HCT116 (cell line): ENCODE measurements at regions not wholly inside any gene's neighbourhood (a gene's known extent, or its start where the extent isn't known, plus 50 kb on each side); places are given as distances from the start of the nearest gene placed in this dataset.
A peak's percentile ranks its signal among the peaks of the same experiment; 100 is the strongest.

Source experiments
- ATAC-seq: fragments of 200-7000 bp; cut with Tn5 transposase; 2 replicates; pipeline ENCODE4 v1.9.1; 2020; ENCODE audit warnings: mild to moderate bottlenecking, moderate library complexity
- BruUV-seq: library from RNA; stranded (reverse); fragments of 400-500 nt; replicated peaks from 2 replicates; lab custom pipeline; 2021; lab: Mats Ljungman, UMichigan
- CTCF ChIA-PET: fragments of 300-600 bp; sonication (Branson Sonifier 250); formaldehyde crosslinking; loops from one replicate; lab custom pipeline; 2021; ENCODE audit warnings: antibody characterized with exemption; lab: Charles Lee
- POLR2A ChIA-PET: fragments of 300-600, 350-600 bp; sonication (Branson Sonifier 250); formaldehyde crosslinking; loops from one replicate; lab custom pipeline; 2021; ENCODE audit warnings: antibody characterized with exemption; lab: Charles Lee
- RAD21 ChIA-PET, 2 experiments: fragments of 300-600 bp; sonication (Branson Sonifier 250); formaldehyde crosslinking; loops; one replicate each; lab custom pipeline; 2023; ENCODE audit warnings: low total read pairs in 2 of 2; ENCODE audit not compliant: uncharacterized antibody in 2 of 2, unreplicated experiment in 2 of 2, low non-redundant PET in 1 of 2; lab: Charles Lee
- DNase-seq: peaks from one replicate; pipeline ENCODE4 v3.0.0-alpha.2; 2010; ENCODE audit warnings: low read depth, low spot score
- H2AFZ ChIP-seq: fragments of 200-600 bp; shearing (Covaris generic), sonication (generic); 2 replicates; pipeline ENCODE4 v1.6.1; 2017; ENCODE audit warnings: low read depth, mixed run types, mixed read lengths, antibody characterized with exemption, low read length; ENCODE audit not compliant: poor library complexity, severe bottlenecking
- H3K27ac ChIP-seq: 2 replicates; pipeline ENCODE4 v1.5.1; 2012; ENCODE audit warnings: low read depth, low read length
- H3K27me3 ChIP-seq: fragments of 200-600 bp; sonication (generic); 2 replicates; pipeline ENCODE4 v1.6.1; 2016; ENCODE audit warnings: mixed run types, low read length, mixed read lengths; ENCODE audit not compliant: insufficient read depth
- H3K36me3 ChIP-seq, 2 experiments: fragments of 200-500 bp in 1 of 2; fragments of 200-600 bp in 1 of 2; sonication (Bioruptor generic) in 1 of 2; sonication (generic) in 1 of 2; 2 replicates each; pipeline versions ENCODE4 v1.5.1 to v1.6.1; 2014 to 2016; ENCODE audit warnings: low read length in 2 of 2, inconsistent platforms in 1 of 2, mixed read lengths in 1 of 2, mixed run types in 1 of 2; ENCODE audit not compliant: insufficient read depth in 2 of 2, control insufficient read depth in 1 of 2
- H3K4me1 ChIP-seq, 2 experiments: fragments of 200-600 bp in 1 of 2; sonication (generic) in 1 of 2; 2 replicates each; pipeline versions ENCODE4 v1.5.1 to v1.6.1; 2012 to 2017; ENCODE audit warnings: low read length in 2 of 2, inconsistent platforms in 1 of 2, mild to moderate bottlenecking in 1 of 2, mixed read lengths in 1 of 2, mixed run types in 1 of 2, moderate library complexity in 1 of 2; ENCODE audit not compliant: insufficient read depth in 2 of 2, control insufficient read depth in 1 of 2
- H3K4me2 ChIP-seq: fragments of 200-600 bp; sonication (generic); 2 replicates; pipeline ENCODE4 v1.6.1; 2017; ENCODE audit warnings: mixed run types, low read length, mixed read lengths
- H3K4me3 ChIP-seq, 2 experiments: fragments of 200-600 bp in 1 of 2; sonication (generic) in 1 of 2; replicated peaks in 1 of 2; 2 replicates each; pipeline ENCODE4 v1.5.1; 2011 to 2016; ENCODE audit warnings: low read length in 2 of 2, control low read depth in 1 of 2, low read depth in 1 of 2, mild to moderate bottlenecking in 1 of 2, mixed read lengths in 1 of 2, mixed run types in 1 of 2
- H3K79me2 ChIP-seq: fragments of 200-600 bp; sonication (generic); 2 replicates; pipeline ENCODE4 v1.6.1; 2017; ENCODE audit warnings: mild to moderate bottlenecking, mixed run types, low read length, moderate library complexity, mixed read lengths; ENCODE audit not compliant: insufficient read depth
- H3K9ac ChIP-seq: fragments of 200-600 bp; sonication (generic); 2 replicates; pipeline ENCODE4 v1.6.1; 2016; ENCODE audit warnings: low read length, mixed read lengths
- H3K9me2 ChIP-seq: fragments of 200-600 bp; sonication (generic), shearing (Covaris generic); 2 replicates; pipeline ENCODE4 v1.6.1; 2017; ENCODE audit warnings: mixed run types, mild to moderate bottlenecking, moderate library complexity; ENCODE audit not compliant: insufficient read depth
- H3K9me3 ChIP-seq, 2 experiments: fragments of 200-500 bp in 1 of 2; fragments of 200-600 bp in 1 of 2; sonication (Bioruptor generic) in 1 of 2; sonication (generic) in 1 of 2; 2 replicates each; pipeline ENCODE4 v1.6.1; 2014 to 2017; ENCODE audit warnings: low read length in 2 of 2, mixed read lengths in 2 of 2, inconsistent platforms in 1 of 2, low read depth in 1 of 2, mild to moderate bottlenecking in 1 of 2, mixed run types in 1 of 2, moderate library complexity in 1 of 2; ENCODE audit not compliant: control insufficient read depth in 1 of 2, insufficient read depth in 1 of 2
- H4K20me1 ChIP-seq: fragments of 200-600 bp; sonication (generic), shearing (Covaris generic); 2 replicates; pipeline ENCODE4 v1.6.1; 2017; ENCODE audit warnings: mixed run types, mild to moderate bottlenecking, moderate library complexity; ENCODE audit not compliant: insufficient read depth
- ELF1 ChIP-seq: IDR thresholded peaks from 2 replicates; pipeline ENCODE4 v1.6.1; 2012; ENCODE audit warnings: low read depth, borderline replicate concordance
- POLR2A ChIP-seq: IDR thresholded peaks from 2 replicates; pipeline ENCODE4 v1.7.0; 2011; ENCODE audit warnings: borderline replicate concordance; ENCODE audit not compliant: insufficient read depth, insufficient read length; ENCODE audit errors: extremely low read depth
- RAD21 ChIP-seq: IDR thresholded peaks from 2 replicates; pipeline ENCODE4 v1.6.1; 2012; ENCODE audit warnings: low read depth, mild to moderate bottlenecking
- SRF ChIP-seq: IDR thresholded peaks from 2 replicates; pipeline ENCODE4 v1.6.1; 2012; ENCODE audit warnings: low read depth
- intact Hi-C: fragments of 100-400 bp; cut with micrococcal nuclease; formaldehyde crosslinking; loops from 2 replicates; pipeline ENCODE4 v1.10.0; 2022
- TF ChIP-seq, protein P1 (sequence below): IDR thresholded peaks from 2 replicates; pipeline ENCODE4 v1.6.1; 2011; ENCODE audit warnings: mild to moderate bottlenecking, low read length, moderate library complexity; ENCODE audit not compliant: insufficient replicate concordance; ENCODE audit errors: extremely low read depth
- TF ChIP-seq, protein P2 (sequence below), 3 experiments: fragments of 200-600 bp in 1 of 3; sonication (generic) in 1 of 3; IDR thresholded peaks in 2 of 3; conservative IDR thresholded peaks in 1 of 3; 2 replicates each; pipeline ENCODE4 v1.5.1; 2012 to 2017; ENCODE audit warnings: low read depth in 2 of 3, low read length in 2 of 3, antibody characterized with exemption in 1 of 3, borderline replicate concordance in 1 of 3, control low read depth in 1 of 3, mild to moderate bottlenecking in 1 of 3, mixed read lengths in 1 of 3, mixed run types in 1 of 3, moderate library complexity in 1 of 3; ENCODE audit not compliant: insufficient read depth in 1 of 3

GRCh38 chr14:55841625-55842024 is 261.6 kb downstream of the KTN1 start (continued):
- TF ChIP-seq, protein P1, sequence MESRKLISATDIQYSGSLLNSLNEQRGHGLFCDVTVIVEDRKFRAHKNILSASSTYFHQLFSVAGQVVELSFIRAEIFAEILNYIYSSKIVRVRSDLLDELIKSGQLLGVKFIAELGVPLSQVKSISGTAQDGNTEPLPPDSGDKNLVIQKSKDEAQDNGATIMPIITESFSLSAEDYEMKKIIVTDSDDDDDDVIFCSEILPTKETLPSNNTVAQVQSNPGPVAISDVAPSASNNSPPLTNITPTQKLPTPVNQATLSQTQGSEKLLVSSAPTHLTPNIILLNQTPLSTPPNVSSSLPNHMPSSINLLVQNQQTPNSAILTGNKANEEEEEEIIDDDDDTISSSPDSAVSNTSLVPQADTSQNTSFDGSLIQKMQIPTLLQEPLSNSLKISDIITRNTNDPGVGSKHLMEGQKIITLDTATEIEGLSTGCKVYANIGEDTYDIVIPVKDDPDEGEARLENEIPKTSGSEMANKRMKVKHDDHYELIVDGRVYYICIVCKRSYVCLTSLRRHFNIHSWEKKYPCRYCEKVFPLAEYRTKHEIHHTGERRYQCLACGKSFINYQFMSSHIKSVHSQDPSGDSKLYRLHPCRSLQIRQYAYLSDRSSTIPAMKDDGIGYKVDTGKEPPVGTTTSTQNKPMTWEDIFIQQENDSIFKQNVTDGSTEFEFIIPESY, result no peak
- TF ChIP-seq SRF (no peak), POLR2A (no peak), ELF1 (no peak)

GRCh38 chr14:55843718-55844403 is 263.9 kb downstream of the KTN1 start:
- Histone ChIP-seq H3K4me2 (no peak overlapping the region), H3K4me3 (no peak overlapping the region), H3K27me3 (no peaks in the 10 kb centered on the region), H4K20me1 (no peaks in the 10 kb centered on the region), H3K27ac (no peak overlapping the region), H3K9me2 (no peaks in the 10 kb centered on the region), H3K9me3 (no peaks in the 10 kb centered on the region), H2AFZ (no peak overlapping the region), H3K4me1 (peaks cover 4 to 12% of the 10 kb centered on the region in 2 experiments; a peak in 3 of 4 replicates), H3K9ac (no peak overlapping the region), H3K79me2 (no peaks in the 10 kb centered on the region), H3K36me3 (no peaks in the 10 kb centered on the region)
- intact Hi-C loops, result no loop called here
- ChIA-PET POLR2A (no interaction called here), RAD21 (no interaction called here), CTCF (interaction anchor here (0.8 to 1.3 kb wide), 3 partner anchors 37 to 631 kb away, joined by 3 read pairs; no protein-coding TSS in a partner anchor)
- no peak for DNase-seq
- no peak for ATAC-seq
- no TSS peak for BruUV-seq
- TF ChIP-seq, protein P2, sequence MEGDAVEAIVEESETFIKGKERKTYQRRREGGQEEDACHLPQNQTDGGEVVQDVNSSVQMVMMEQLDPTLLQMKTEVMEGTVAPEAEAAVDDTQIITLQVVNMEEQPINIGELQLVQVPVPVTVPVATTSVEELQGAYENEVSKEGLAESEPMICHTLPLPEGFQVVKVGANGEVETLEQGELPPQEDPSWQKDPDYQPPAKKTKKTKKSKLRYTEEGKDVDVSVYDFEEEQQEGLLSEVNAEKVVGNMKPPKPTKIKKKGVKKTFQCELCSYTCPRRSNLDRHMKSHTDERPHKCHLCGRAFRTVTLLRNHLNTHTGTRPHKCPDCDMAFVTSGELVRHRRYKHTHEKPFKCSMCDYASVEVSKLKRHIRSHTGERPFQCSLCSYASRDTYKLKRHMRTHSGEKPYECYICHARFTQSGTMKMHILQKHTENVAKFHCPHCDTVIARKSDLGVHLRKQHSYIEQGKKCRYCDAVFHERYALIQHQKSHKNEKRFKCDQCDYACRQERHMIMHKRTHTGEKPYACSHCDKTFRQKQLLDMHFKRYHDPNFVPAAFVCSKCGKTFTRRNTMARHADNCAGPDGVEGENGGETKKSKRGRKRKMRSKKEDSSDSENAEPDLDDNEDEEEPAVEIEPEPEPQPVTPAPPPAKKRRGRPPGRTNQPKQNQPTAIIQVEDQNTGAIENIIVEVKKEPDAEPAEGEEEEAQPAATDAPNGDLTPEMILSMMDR (IDR thresholded peaks at IDR 0.05 in 2 of 3, conservative IDR thresholded peaks at IDR 0.05 in 1 of 3; ENCODE audit: borderline replicate concordance in 1 of 3, insufficient read depth in 1 of 3, low read depth in 2 of 3, low read length in 2 of 3), result peak in 2 of 3 experiments; percentile 28 to 50; a peak in 4 of 6 replicates
- TF ChIP-seq ELF1 (no peak), RAD21 (peak; percentile 15; the same call in 1 of the 2 replicates)
